Choroid plexus epithelial cell (primary cell): ENCODE measurements at regions not wholly inside any gene's neighbourhood (a gene's known extent, or its start where the extent isn't known, plus 50 kb on each side); places are given as distances from the start of the nearest gene placed in this dataset.

ENCODE experiments used
- DNase-seq: peaks from one replicate; pipeline ENCODE4 v3.0.0-alpha.2; 2010; ENCODE audit warnings: low read depth
- H3K4me3 ChIP-seq: 2 replicates; pipeline ENCODE4 v1.5.1; 2011; ENCODE audit warnings: low read depth, mild to moderate bottlenecking, control low read depth, low read length, moderate library complexity
- CTCF ChIP-seq: conservative IDR thresholded peaks from 2 replicates; pipeline ENCODE4 v1.5.1; 2011; ENCODE audit warnings: low read depth, mild to moderate bottlenecking, control low read depth, inconsistent platforms, low read length, moderate library complexity

- no peak overlapping the region for H3K4me3 ChIP-seq
- DNase-seq: no peak
- TF ChIP-seq CTCF: no peak
Observed at GRCh38 chr14:54088271-54088670, 131.6 kb upstream of the BMP4 start.

DNA sequence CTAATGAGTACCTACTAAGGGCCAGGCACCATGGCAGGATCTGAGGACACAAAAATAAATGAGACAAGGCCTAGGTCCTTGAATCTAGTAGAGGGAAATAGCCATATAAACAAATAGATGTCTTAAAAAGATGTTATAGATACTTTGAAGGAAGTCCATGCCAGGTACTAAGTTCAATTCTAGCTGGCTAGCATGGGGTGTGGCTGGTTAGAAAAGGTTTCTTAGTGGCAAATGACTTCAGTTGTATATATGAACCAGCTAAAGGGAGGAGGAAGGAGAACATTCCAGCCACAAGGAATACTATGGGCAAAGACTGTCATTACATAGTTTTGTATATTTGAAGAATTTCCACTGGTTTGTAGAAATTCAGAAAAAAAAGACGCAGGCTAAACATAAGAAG is 133.6 kb upstream of the BMP4 start:
- no peak for TF ChIP-seq CTCF
- no peak overlapping the region for H3K4me3 ChIP-seq
- no peak for DNase-seq

- TF ChIP-seq CTCF: no peak
- DNase-seq: no peak
- no peak overlapping the region for H3K4me3 ChIP-seq
Observed at GRCh38 chr14:54094765-54095164, 138.1 kb upstream of the BMP4 start.

- H3K4me3 ChIP-seq: no peak overlapping the region
- DNase-seq: no peak
- TF ChIP-seq CTCF: no peak
Observed at GRCh38 chr14:54098536-54098935, 141.9 kb upstream of the BMP4 start.

GRCh38 chr14:54102051-54102456 is 145.4 kb upstream of the BMP4 start:
- H3K4me3 ChIP-seq: no peak overlapping the region
- TF ChIP-seq CTCF: no peak
- no peak for DNase-seq

DNA sequence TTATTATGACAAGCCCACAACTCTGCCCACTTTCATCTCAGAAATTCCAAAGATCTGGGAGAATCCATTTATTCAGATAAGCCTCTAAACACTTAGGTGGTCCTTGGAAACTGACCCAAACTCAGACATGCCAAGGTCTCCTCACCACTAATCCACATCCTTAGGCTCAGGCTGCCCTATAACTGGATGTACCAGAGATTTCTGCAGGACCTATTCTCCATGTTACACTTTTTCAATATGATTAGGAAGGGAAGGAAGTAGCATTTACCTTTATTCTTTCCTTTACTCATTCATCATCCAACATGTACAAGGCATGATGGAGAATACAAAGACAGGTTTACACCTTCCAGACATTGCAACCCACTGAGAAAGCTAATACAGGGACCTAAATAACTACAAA is 145.9 kb upstream of the BMP4 start:
- no peak for DNase-seq
- no peak overlapping the region for H3K4me3 ChIP-seq
- no peak for TF ChIP-seq CTCF

DNA sequence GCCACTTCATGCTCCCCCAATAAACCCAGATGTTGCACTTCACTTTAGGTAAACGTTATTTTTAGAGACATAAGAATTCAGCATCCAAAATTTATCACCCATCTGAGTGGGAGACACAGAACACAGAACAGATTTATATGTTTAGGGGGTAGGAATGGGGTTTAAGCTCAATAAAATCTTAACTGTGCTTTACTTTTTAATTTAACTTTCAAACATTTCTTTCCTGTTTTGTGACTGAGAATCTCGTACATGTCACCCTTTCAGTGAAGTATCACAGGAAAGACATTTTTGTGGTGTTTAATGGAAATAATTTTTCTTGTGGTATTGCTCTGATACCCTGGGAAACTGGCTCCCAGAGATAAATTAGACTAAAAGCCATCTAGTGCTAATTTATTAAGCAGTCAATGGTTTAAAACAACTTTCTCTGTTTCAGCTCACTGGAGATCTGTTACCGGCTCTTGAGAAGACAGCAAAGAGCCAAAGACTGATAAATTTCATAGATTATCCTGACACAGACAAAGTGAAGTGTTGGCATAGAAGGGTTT is 148.0 kb upstream of the BMP4 start:
- no peak for DNase-seq
- no peak for TF ChIP-seq CTCF
- H3K4me3 ChIP-seq: no peak overlapping the region
